ENCODE measurements at regions not wholly inside any gene's neighbourhood (a gene's known extent, or its start where the extent isn't known, plus 50 kb on each side); places are given as distances from the start of the nearest gene placed in this dataset.
"Not testable (repeated sequence)": the region's sequence is repeated elsewhere in the genome, so short reads cannot be mapped to it uniquely, and the experiment has no call there.

- DNase-seq = no peak
These were observed 372.9 kb upstream of the NFIA start for GRCh38 chr1:60709426-60709825.

- no peak for DNase-seq
These were observed 377.3 kb upstream of the NFIA start for GRCh38 chr1:60705026-60705425.

GRCh38 chr1:60703155-60703554 is 379.2 kb upstream of the NFIA start:
- no peak for DNase-seq

GRCh38 chr1:60699325-60699724 is 383.0 kb upstream of the NFIA start:
- DNase-seq = peak; percentile 20

GRCh38 chr1:60697204-60697994 is 385.0 kb upstream of the NFIA start:
- DNase-seq = peak; percentile 42

- DNase-seq = no peak
These were observed 385.8 kb upstream of the NFIA start for GRCh38 chr1:60696512-60696911.

GRCh38 chr1:60695716-60696171 is 386.6 kb upstream of the NFIA start:
- no peak for DNase-seq

- no peak for DNase-seq
These were observed 387.4 kb upstream of the NFIA start for GRCh38 chr1:60694980-60695379.

- no peak for DNase-seq
These were observed 390.3 kb upstream of the NFIA start for GRCh38 chr1:60692031-60692430.

- not testable (repeated sequence) for DNase-seq
These were observed 394.1 kb upstream of the NFIA start for GRCh38 chr1:60688221-60688620.

GRCh38 chr1:60681095-60681860 is 401.1 kb upstream of the NFIA start:
- no peak for DNase-seq

- DNase-seq = no peak
These were observed 402.6 kb upstream of the NFIA start for GRCh38 chr1:60679524-60680375.

GRCh38 chr1:60678802-60679201 is 403.6 kb upstream of the NFIA start:
- DNase-seq = no peak

- DNase-seq = no peak
These were observed 404.0 kb upstream of the NFIA start for GRCh38 chr1:60678391-60678790.

- no peak for DNase-seq
These were observed 409.9 kb upstream of the NFIA start for GRCh38 chr1:60672449-60672848.

GRCh38 chr1:60670302-60670701 is 412.1 kb upstream of the NFIA start:
- no peak for DNase-seq

- no peak for DNase-seq
These were observed 413.8 kb upstream of the NFIA start for GRCh38 chr1:60668585-60668984.

- DNase-seq = no peak
These were observed 417.1 kb upstream of the NFIA start for GRCh38 chr1:60665311-60665710.

GRCh38 chr1:60664086-60664625 is 418.2 kb upstream of the NFIA start:
- DNase-seq = no peak

GRCh38 chr1:60662486-60663044 is 419.8 kb upstream of the NFIA start:
- DNase-seq = no peak

- DNase-seq = no peak
These were observed 424.4 kb upstream of the NFIA start for GRCh38 chr1:60657926-60658325.

- no peak for DNase-seq
These were observed 426.5 kb upstream of the NFIA start for GRCh38 chr1:60655679-60656355.
